CD14-positive monocyte (primary cell): ENCODE measurements at regions not wholly inside any gene's neighbourhood (a gene's known extent, or its start where the extent isn't known, plus 50 kb on each side); places are given as distances from the start of the nearest gene placed in this dataset.

Source experiments
- DNase-seq, 3 donors: peaks; one replicate each; pipeline ENCODE4 v3.0.0-alpha.2; 2011 to 2022
- H2AFZ ChIP-seq: 2 replicates; pipeline ENCODE4 v1.6.0; 2012; ENCODE audit warnings: mild to moderate bottlenecking, low read depth, low read length, inconsistent platforms; ENCODE audit not compliant: insufficient read depth, poor library complexity, severe bottlenecking
- H3K27ac ChIP-seq, 2 donors: 1 replicate in 1 of 2; 2 replicates in 1 of 2; pipeline ENCODE4 v1.5.1; 2012 to 2013; ENCODE audit warnings: low read length in 2 of 2, control low read depth in 1 of 2, inconsistent platforms in 1 of 2, low read depth in 1 of 2, mild to moderate bottlenecking in 1 of 2
- H3K27me3 ChIP-seq, 2 donors: one replicate each; pipeline versions ENCODE4 v1.6.0 to v1.6.1; 2011 to 2013; ENCODE audit warnings: low read length in 2 of 2; ENCODE audit not compliant: control insufficient read depth in 2 of 2, insufficient read depth in 2 of 2
- H3K36me3 ChIP-seq, 2 donors: replicated peaks in 1 of 2; 1 replicate in 1 of 2; 2 replicates in 1 of 2; pipeline versions ENCODE4 v1.5.1 to v1.6.1; 2012 to 2013; ENCODE audit warnings: low read length in 2 of 2, control low read depth in 1 of 2, inconsistent platforms in 1 of 2, mild to moderate bottlenecking in 1 of 2; ENCODE audit not compliant: insufficient read depth in 2 of 2, control insufficient read depth in 1 of 2
- H3K4me1 ChIP-seq, 2 donors: 1 replicate in 1 of 2; 2 replicates in 1 of 2; pipeline versions ENCODE4 v1.5.1 to v1.6.1; 2012 to 2013; ENCODE audit warnings: low read length in 2 of 2, control low read depth in 1 of 2, inconsistent platforms in 1 of 2, mild to moderate bottlenecking in 1 of 2, moderate library complexity in 1 of 2; ENCODE audit not compliant: insufficient read depth in 2 of 2, control insufficient read depth in 1 of 2
- H3K4me2 ChIP-seq: replicated peaks from 2 replicates; pipeline ENCODE3; 2012; ENCODE audit warnings: low read length, moderate library complexity, mild to moderate bottlenecking; ENCODE audit not compliant: poor library complexity, severe bottlenecking; ENCODE audit errors: extremely low read depth
- H3K4me3 ChIP-seq, 3 experiments: fragments of 200-600 bp in 1 of 3; sonication (generic) in 1 of 3; replicated peaks in 1 of 3; 1 replicate in 2 of 3; 2 replicates in 1 of 3; pipeline ENCODE4 v1.5.1; 2011 to 2013; ENCODE audit warnings: low read length in 3 of 3, mild to moderate bottlenecking in 3 of 3, control low read depth in 2 of 3, low read depth in 2 of 3, inconsistent platforms in 1 of 3, moderate library complexity in 1 of 3
- H3K79me2 ChIP-seq: 2 replicates; pipeline ENCODE4 v1.6.0; 2012; ENCODE audit warnings: mild to moderate bottlenecking, control low read depth, inconsistent platforms, low read length, moderate library complexity; ENCODE audit not compliant: insufficient read depth
- H3K9ac ChIP-seq: 2 replicates; pipeline ENCODE4 v1.6.0; 2017; ENCODE audit warnings: low read length, mild to moderate bottlenecking; ENCODE audit not compliant: insufficient read depth, poor library complexity, severe bottlenecking
- H3K9me3 ChIP-seq, 2 donors: replicated peaks in 1 of 2; 1 replicate in 1 of 2; 2 replicates in 1 of 2; pipeline versions ENCODE4 v1.5.1 to v1.6.1; 2012 to 2013; ENCODE audit warnings: low read length in 2 of 2, control low read depth in 1 of 2; ENCODE audit not compliant: control insufficient read depth in 1 of 2, insufficient read depth in 1 of 2
- H4K20me1 ChIP-seq: 2 replicates; pipeline ENCODE4 v1.6.0; 2012; ENCODE audit warnings: mild to moderate bottlenecking, low read length, control low read depth, moderate library complexity; ENCODE audit not compliant: insufficient read depth
- H3K27ac Mint-ChIP-seq, 7 donors: one replicate each; pipeline ENCODE4 v1.8.0; 2020; ENCODE audit warnings: mild to moderate bottlenecking in 7 of 7, mixed read lengths in 7 of 7, moderate library complexity in 6 of 7, inconsistent platforms in 2 of 7
- H3K27me3 Mint-ChIP-seq, 3 donors: one replicate each; pipeline ENCODE4 v1.8.0; 2021 to 2022; ENCODE audit warnings: low read depth in 3 of 3, mild to moderate bottlenecking in 3 of 3, mixed read lengths in 3 of 3, moderate library complexity in 3 of 3, inconsistent platforms in 1 of 3
- H3K36me3 Mint-ChIP-seq, 2 donors: one replicate each; pipeline ENCODE4 v1.8.0; 2020; ENCODE audit warnings: mixed read lengths in 2 of 2, inconsistent platforms in 1 of 2, mild to moderate bottlenecking in 1 of 2
- H3K4me1 Mint-ChIP-seq: one replicate; pipeline ENCODE4 v1.8.0; 2020; ENCODE audit warnings: mild to moderate bottlenecking, mixed read lengths
- H3K4me3 Mint-ChIP-seq, 2 donors: one replicate each; pipeline ENCODE4 v1.8.0; 2020; ENCODE audit warnings: mild to moderate bottlenecking in 2 of 2, mixed read lengths in 2 of 2, moderate library complexity in 1 of 2
- H3K9me3 Mint-ChIP-seq, 7 donors: one replicate each; pipeline ENCODE4 v1.8.0; 2020 to 2022; ENCODE audit warnings: mixed read lengths in 7 of 7, mild to moderate bottlenecking in 6 of 7, moderate library complexity in 6 of 7, inconsistent platforms in 2 of 7
- CTCF ChIP-seq: fragments of 200-600 bp; IDR thresholded peaks from one replicate; pipeline ENCODE4 v1.8.0; 2022; ENCODE audit warnings: antibody characterized with exemption, mild to moderate bottlenecking
- WGBS: methylation state at CpG from one replicate; pipeline ENCODE4 v1.1.5; 2013; ENCODE audit warnings: missing lambda C conversion rate; ENCODE audit not compliant: insufficient coverage; 5-methylcytosine and 5-hydroxymethylcytosine counted together
- intact Hi-C, 2 donors: fragments of 100-400 bp; cut with micrococcal nuclease; formaldehyde crosslinking; loops; one replicate each; pipeline versions ENCODE4 v1.15.0 to v1.15.1; 2023

DNA sequence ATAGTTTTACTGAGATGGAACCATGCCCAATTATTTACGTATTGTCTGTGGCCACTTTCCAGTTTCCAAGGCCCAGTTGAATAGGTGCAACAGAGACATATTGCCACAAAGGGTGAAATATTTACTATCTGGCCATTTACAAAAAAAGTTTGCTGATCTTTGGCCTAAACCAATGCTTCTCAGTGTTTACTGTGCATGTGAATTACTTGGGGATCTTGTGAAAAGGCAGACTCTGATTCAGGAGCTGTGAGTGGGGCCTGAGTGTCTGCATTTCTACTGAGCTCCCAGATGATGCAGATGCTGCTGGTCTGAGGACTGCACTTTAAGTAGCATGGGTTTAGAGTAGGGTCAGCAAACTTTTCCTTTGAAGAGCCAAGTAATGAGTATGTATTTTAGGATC is 94.1 kb upstream of the PDE5A start:
- no peaks in the 10 kb centered on the region for H3K4me1 ChIP-seq
- H3K27me3 ChIP-seq, result no peaks in the 10 kb centered on the region
- no peak overlapping the region for H3K27ac ChIP-seq
- H2AFZ ChIP-seq, result no peak overlapping the region
- H3K79me2 ChIP-seq, result no peaks in the 10 kb centered on the region
- DNase-seq, result no peak
- no peak for TF ChIP-seq CTCF
- Mint-ChIP-seq H3K36me3 (no peaks in the 10 kb centered on the region), H3K27ac (no peak overlapping the region), H3K4me3 (no peak overlapping the region), H3K4me1 (no peaks in the 10 kb centered on the region), H3K9me3 (peaks cover 0 to 9% (median 4%) of the 10 kb centered on the region in 7 donors), H3K27me3 (no peaks in the 10 kb centered on the region)
- H3K9me3 ChIP-seq, result peaks cover 0 to 14% of the 10 kb centered on the region in 2 donors
- H3K4me3 ChIP-seq, result no peak overlapping the region
- H3K36me3 ChIP-seq, result no peaks in the 10 kb centered on the region
- no peak overlapping the region for H3K4me2 ChIP-seq
- no peak overlapping the region for H3K9ac ChIP-seq
- no peaks in the 10 kb centered on the region for H4K20me1 ChIP-seq
- intact Hi-C loops, result no loop called here
- 83% methylated on average over 1 of the region's 1 CpG for WGBS

- H3K36me3 Mint-ChIP-seq, result no peaks in the 10 kb centered on the region
- no CpG with 5 or more reads among the region's 1 CpG for WGBS
These were observed 93.3 kb upstream of the PDE5A start for GRCh38 chr4:119721878-119722277.

More at GRCh38 chr4:119721878-119722277, 93.3 kb upstream of the PDE5A start:
- Histone ChIP-seq H3K36me3 (no peaks in the 10 kb centered on the region), H3K9ac (no peak overlapping the region), H4K20me1 (no peaks in the 10 kb centered on the region), H3K4me1 (no peaks in the 10 kb centered on the region), H2AFZ (no peak overlapping the region), H3K4me2 (no peak overlapping the region), H3K4me3 (no peak overlapping the region), H3K79me2 (no peaks in the 10 kb centered on the region), H3K27ac (no peak overlapping the region), H3K9me3 (peaks cover 0 to 18% of the 10 kb centered on the region in 2 donors), H3K27me3 (no peaks in the 10 kb centered on the region)
- no peaks in the 10 kb centered on the region for H3K27me3 Mint-ChIP-seq
- DNase-seq, result no peak
- peaks cover 0 to 9% (median 5%) of the 10 kb centered on the region in 7 donors for H3K9me3 Mint-ChIP-seq
- H3K27ac Mint-ChIP-seq, result no peak overlapping the region
- no peak overlapping the region for H3K4me3 Mint-ChIP-seq
- no peaks in the 10 kb centered on the region for H3K4me1 Mint-ChIP-seq
- intact Hi-C loops, result no loop called here
- TF ChIP-seq CTCF, result no peak
